Panc1 (cell line): ENCODE measurements at regions not wholly inside any gene's neighbourhood (a gene's known extent, or its start where the extent isn't known, plus 50 kb on each side); places are given as distances from the start of the nearest gene placed in this dataset.

Experiments
- ATAC-seq: fragments of 200-7000 bp; cut with Tn5 transposase; 2 replicates; pipeline ENCODE4 v1.9.1; 2020; ENCODE audit warnings: mild to moderate bottlenecking, moderate library complexity
- BruUV-seq: library from RNA; stranded (reverse); fragments of 400-500 nt; replicated peaks from 2 replicates; lab custom pipeline; 2021; lab: Mats Ljungman, UMichigan
- CTCF ChIA-PET: fragments of 300-600 bp; sonication (Branson Sonifier 250); formaldehyde crosslinking; loops from one replicate; lab custom pipeline; 2022; ENCODE audit warnings: antibody characterized with exemption; lab: Charles Lee
- POLR2A ChIA-PET: fragments of 300-600 bp; sonication (Branson Sonifier 250); formaldehyde crosslinking; loops from one replicate; lab custom pipeline; 2022; ENCODE audit warnings: antibody characterized with exemption; lab: Charles Lee
- DNase-seq: peaks from one replicate; pipeline ENCODE4 v3.0.0-alpha.2; 2010; ENCODE audit warnings: low read depth, low spot score
- H3K27ac ChIP-seq: 2 replicates; pipeline ENCODE4 v1.5.1; 2011; ENCODE audit warnings: mild to moderate bottlenecking, low read length, inconsistent platforms
- H3K27me3 ChIP-seq: fragments of 200-500 bp; sonication (Bioruptor generic); 2 replicates; pipeline ENCODE4 v1.6.0; 2014; ENCODE audit warnings: low read length, inconsistent platforms; ENCODE audit not compliant: control insufficient read depth, insufficient read depth
- H3K36me3 ChIP-seq: fragments of 200-500 bp; sonication (Bioruptor generic); 2 replicates; pipeline ENCODE4 v1.5.1; 2014; ENCODE audit warnings: inconsistent platforms, mild to moderate bottlenecking, low read length, moderate library complexity; ENCODE audit not compliant: control insufficient read depth, insufficient read depth
- H3K4me1 ChIP-seq: 2 replicates; pipeline ENCODE4 v1.5.1; 2011; ENCODE audit warnings: inconsistent platforms, mild to moderate bottlenecking, low read length, moderate library complexity; ENCODE audit not compliant: control insufficient read depth, insufficient read depth
- H3K4me3 ChIP-seq, 2 experiments: 2 replicates each; pipeline ENCODE4 v1.5.1; 2011 to 2012; ENCODE audit warnings: low read depth in 2 of 2, low read length in 2 of 2, mild to moderate bottlenecking in 2 of 2, inconsistent platforms in 1 of 2, moderate library complexity in 1 of 2
- H3K9me3 ChIP-seq: fragments of 200-500 bp; sonication (Bioruptor generic); 2 replicates; pipeline ENCODE4 v1.5.1; 2014; ENCODE audit warnings: low read depth, mild to moderate bottlenecking, inconsistent platforms, low read length, moderate library complexity; ENCODE audit not compliant: control insufficient read depth, insufficient read depth
- POLR2AphosphoS5 ChIP-seq: IDR thresholded peaks from 2 replicates; pipeline ENCODE4 v1.6.1; 2012; ENCODE audit warnings: mild to moderate bottlenecking, low read depth, low read length, moderate library complexity
- SIN3A ChIP-seq: IDR thresholded peaks from 2 replicates; pipeline ENCODE4 v1.6.1; 2012; ENCODE audit warnings: low read depth, mild to moderate bottlenecking, low read length, moderate library complexity, borderline replicate concordance; ENCODE audit not compliant: insufficient read depth
- TCF7L2 ChIP-seq: IDR thresholded peaks from 2 replicates; pipeline ENCODE4 v1.6.1; 2011; ENCODE audit warnings: mild to moderate bottlenecking, low read depth, low read length, inconsistent platforms
- in situ Hi-C: cut with HindIII; loops from 2 replicates; pipeline ENCODE4 v1.10.0; 2016; ENCODE audit warnings: low sequenced_read_pairs, low pct_unique_long_range_greater_than_20kb
- intact Hi-C: fragments of 100-400 bp; cut with micrococcal nuclease; formaldehyde crosslinking; loops from one replicate; pipeline ENCODE4 v1.10.0; 2022; ENCODE audit not compliant: unreplicated experiment
- TF ChIP-seq, protein P1 (sequence below), 2 experiments: IDR thresholded peaks; 2 replicates each; pipeline ENCODE4 v1.6.1; 2011 to 2012; ENCODE audit warnings: low read depth in 2 of 2, control low read depth in 1 of 2, low read length in 1 of 2, mild to moderate bottlenecking in 1 of 2, moderate library complexity in 1 of 2; ENCODE audit not compliant: insufficient read depth in 1 of 2
- TF ChIP-seq, protein P2 (sequence below): fragments of 450-650 bp; IDR thresholded peaks from 2 replicates; pipeline ENCODE4 v1.5.1; 2017; ENCODE audit warnings: mild to moderate bottlenecking

DNA sequence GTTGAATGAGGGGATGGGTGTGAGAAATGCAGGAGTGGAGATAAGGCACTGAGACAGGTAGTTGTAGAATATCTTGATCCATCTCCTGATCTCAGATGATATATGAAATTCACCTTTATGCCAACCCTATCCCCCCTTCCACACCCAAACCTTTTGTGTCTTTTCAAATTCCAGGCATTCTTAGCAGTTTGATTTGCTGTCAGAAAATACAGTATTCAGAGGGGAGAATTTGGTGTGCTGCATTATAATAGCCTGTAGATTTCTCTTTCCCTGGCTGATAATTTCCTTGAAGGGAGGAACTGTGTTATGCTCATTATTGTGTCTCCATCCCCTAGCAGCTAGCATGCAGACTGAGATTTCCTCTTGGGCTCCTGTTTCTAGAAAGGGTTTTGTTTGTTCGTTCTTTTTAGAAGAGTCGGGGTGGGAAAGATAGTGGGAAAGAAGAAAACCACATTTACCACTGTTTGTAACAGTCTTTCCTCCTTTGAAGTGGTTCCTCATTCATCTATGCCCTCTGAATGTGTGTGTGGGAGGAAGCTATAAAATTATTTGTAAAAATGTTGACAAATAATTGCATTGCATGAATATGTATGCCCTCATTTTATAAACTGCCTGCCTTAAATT is 373.4 kb downstream of the DIPK2A start:
- intact Hi-C loops = no loop called here
- Histone ChIP-seq H3K27me3 (no peaks in the 10 kb centered on the region), H3K36me3 (no peaks in the 10 kb centered on the region), H3K4me1 (no peaks in the 10 kb centered on the region), H3K9me3 (no peaks in the 10 kb centered on the region), H3K4me3 (no peak overlapping the region), H3K27ac (no peak overlapping the region)
- DNase-seq = no peak
- TF ChIP-seq, protein P1, sequence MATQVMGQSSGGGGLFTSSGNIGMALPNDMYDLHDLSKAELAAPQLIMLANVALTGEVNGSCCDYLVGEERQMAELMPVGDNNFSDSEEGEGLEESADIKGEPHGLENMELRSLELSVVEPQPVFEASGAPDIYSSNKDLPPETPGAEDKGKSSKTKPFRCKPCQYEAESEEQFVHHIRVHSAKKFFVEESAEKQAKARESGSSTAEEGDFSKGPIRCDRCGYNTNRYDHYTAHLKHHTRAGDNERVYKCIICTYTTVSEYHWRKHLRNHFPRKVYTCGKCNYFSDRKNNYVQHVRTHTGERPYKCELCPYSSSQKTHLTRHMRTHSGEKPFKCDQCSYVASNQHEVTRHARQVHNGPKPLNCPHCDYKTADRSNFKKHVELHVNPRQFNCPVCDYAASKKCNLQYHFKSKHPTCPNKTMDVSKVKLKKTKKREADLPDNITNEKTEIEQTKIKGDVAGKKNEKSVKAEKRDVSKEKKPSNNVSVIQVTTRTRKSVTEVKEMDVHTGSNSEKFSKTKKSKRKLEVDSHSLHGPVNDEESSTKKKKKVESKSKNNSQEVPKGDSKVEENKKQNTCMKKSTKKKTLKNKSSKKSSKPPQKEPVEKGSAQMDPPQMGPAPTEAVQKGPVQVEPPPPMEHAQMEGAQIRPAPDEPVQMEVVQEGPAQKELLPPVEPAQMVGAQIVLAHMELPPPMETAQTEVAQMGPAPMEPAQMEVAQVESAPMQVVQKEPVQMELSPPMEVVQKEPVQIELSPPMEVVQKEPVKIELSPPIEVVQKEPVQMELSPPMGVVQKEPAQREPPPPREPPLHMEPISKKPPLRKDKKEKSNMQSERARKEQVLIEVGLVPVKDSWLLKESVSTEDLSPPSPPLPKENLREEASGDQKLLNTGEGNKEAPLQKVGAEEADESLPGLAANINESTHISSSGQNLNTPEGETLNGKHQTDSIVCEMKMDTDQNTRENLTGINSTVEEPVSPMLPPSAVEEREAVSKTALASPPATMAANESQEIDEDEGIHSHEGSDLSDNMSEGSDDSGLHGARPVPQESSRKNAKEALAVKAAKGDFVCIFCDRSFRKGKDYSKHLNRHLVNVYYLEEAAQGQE (IDR thresholded peaks at IDR 0.05; ENCODE audit: insufficient read depth in 1 of 2, low read depth in 2 of 2, low read length in 1 of 2) = no peak
- TF ChIP-seq, protein P2, sequence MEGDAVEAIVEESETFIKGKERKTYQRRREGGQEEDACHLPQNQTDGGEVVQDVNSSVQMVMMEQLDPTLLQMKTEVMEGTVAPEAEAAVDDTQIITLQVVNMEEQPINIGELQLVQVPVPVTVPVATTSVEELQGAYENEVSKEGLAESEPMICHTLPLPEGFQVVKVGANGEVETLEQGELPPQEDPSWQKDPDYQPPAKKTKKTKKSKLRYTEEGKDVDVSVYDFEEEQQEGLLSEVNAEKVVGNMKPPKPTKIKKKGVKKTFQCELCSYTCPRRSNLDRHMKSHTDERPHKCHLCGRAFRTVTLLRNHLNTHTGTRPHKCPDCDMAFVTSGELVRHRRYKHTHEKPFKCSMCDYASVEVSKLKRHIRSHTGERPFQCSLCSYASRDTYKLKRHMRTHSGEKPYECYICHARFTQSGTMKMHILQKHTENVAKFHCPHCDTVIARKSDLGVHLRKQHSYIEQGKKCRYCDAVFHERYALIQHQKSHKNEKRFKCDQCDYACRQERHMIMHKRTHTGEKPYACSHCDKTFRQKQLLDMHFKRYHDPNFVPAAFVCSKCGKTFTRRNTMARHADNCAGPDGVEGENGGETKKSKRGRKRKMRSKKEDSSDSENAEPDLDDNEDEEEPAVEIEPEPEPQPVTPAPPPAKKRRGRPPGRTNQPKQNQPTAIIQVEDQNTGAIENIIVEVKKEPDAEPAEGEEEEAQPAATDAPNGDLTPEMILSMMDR = no peak
- TF ChIP-seq POLR2AphosphoS5 (no peak), TCF7L2 (no peak), SIN3A (no peak)
- no TSS peak for BruUV-seq
- CTCF ChIA-PET = no interaction called here
- ATAC-seq = no peak
- POLR2A ChIA-PET = no interaction called here
- in situ Hi-C loops = no loop called here

DNA sequence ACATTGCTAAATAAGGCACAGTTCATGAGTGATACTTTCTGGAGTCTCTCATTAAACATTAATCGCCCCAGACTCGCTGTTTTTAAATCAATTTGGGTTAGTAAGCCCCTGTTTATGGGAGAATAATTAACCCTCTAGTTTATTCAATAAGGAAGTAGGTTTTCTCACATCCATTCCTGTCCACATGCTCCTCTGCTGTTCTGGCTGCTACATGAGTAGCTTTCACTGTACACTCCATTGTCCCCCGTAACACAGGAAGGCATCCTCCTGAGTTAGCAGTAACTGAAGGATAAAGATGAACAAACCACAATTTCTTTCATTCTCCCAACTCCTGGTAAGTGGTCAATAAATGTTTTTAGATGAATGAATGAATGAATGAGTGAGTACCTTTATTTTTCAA is 378.5 kb downstream of the DIPK2A start:
- no peak for ATAC-seq
- no peak for DNase-seq
- Histone ChIP-seq H3K36me3 (no peaks in the 10 kb centered on the region), H3K4me1 (no peaks in the 10 kb centered on the region), H3K4me3 (no peak overlapping the region), H3K9me3 (no peaks in the 10 kb centered on the region), H3K27ac (no peak overlapping the region), H3K27me3 (no peaks in the 10 kb centered on the region)
- TF ChIP-seq TCF7L2 (no peak), POLR2AphosphoS5 (no peak), SIN3A (no peak)
- TF ChIP-seq, protein P1 (IDR thresholded peaks at IDR 0.05; ENCODE audit: insufficient read depth in 1 of 2, low read depth in 2 of 2, low read length in 1 of 2) = no peak
- TF ChIP-seq, protein P2 = no peak
- no TSS peak for BruUV-seq
- in situ Hi-C loops (no loop called here), intact Hi-C loops (no loop called here)
- ChIA-PET CTCF (no interaction called here), POLR2A (no interaction called here)
